Stomach (tissue), 8 donors: ENCODE measurements at regions not wholly inside any gene's neighbourhood (a gene's known extent, or its start where the extent isn't known, plus 50 kb on each side); places are given as distances from the start of the nearest gene placed in this dataset.

ENCODE experiments used
- DNase-seq, 2 donors: peaks; one replicate each; pipeline versions ENCODE4 v3.0.0 to v3.0.0-alpha.2; 2013 to 2019
- H3K27ac ChIP-seq, 5 donors: fragments of 200-600 bp in 4 of 5; sonication (generic) in 4 of 5; one replicate each; pipeline ENCODE4 v1.5.1; 2013 to 2019; ENCODE audit warnings: mild to moderate bottlenecking in 1 of 5, moderate library complexity in 1 of 5
- H3K27me3 ChIP-seq, 3 donors: fragments of 200-600 bp; sonication (generic); one replicate each; pipeline ENCODE4 v1.5.1; 2017 to 2019; ENCODE audit warnings: mixed run types in 1 of 3
- H3K36me3 ChIP-seq, 4 donors: fragments of 200-600 bp; sonication (generic); 1 replicate in 3 of 4; 2 replicates in 1 of 4; pipeline ENCODE4 v1.5.1; 2016 to 2019
- H3K4me1 ChIP-seq, 4 donors: fragments of 200-600 bp; sonication (generic); one replicate each; pipeline ENCODE4 v1.5.1; 2016 to 2019
- H3K4me3 ChIP-seq, 4 donors: fragments of 200-600 bp; sonication (generic) in 3 of 4; one replicate each; pipeline ENCODE4 v1.5.1; 2016 to 2019; ENCODE audit warnings: mild to moderate bottlenecking in 1 of 4
- H3K9me3 ChIP-seq, 4 donors: fragments of 200-600 bp; sonication (generic); one replicate each; pipeline ENCODE4 v1.5.1; 2016 to 2019
- EP300 ChIP-seq: sonication (generic); formaldehyde crosslinking; IDR thresholded peaks from one replicate; pipeline ENCODE4 v1.6.1; 2017; ENCODE audit warnings: antibody characterized with exemption
- POLR2A ChIP-seq, 4 donors: fragments of 450-650 bp; IDR thresholded peaks; one replicate each; pipeline ENCODE4 v1.6.1; 2016; ENCODE audit warnings: antibody characterized with exemption in 4 of 4, control low read depth in 2 of 4, mild to moderate bottlenecking in 1 of 4, moderate library complexity in 1 of 4
- POLR2AphosphoS5 ChIP-seq, 3 donors: sonication (generic); formaldehyde crosslinking; IDR thresholded peaks; one replicate each; pipeline ENCODE4 v1.6.1; 2016; ENCODE audit warnings: antibody characterized with exemption in 3 of 3
- WGBS, 5 donors: extraction: QIAGEN DNeasy Blood & Tissue Kit in 3 of 5; methylation state at CpG; one replicate each; pipeline versions ENCODE4 v1.1.5 to v1.1.7; 2013 to 2018; 5-methylcytosine and 5-hydroxymethylcytosine counted together
- intact Hi-C: fragments of 100-400 bp; cut with DNase I; formaldehyde crosslinking; loops from one replicate; pipeline ENCODE4 v1.15.1; 2023; ENCODE audit warnings: low total_unique reads
- TF ChIP-seq, protein P1 (sequence below), 7 experiments: fragments of 450-650 bp in 4 of 7; fragments of 200-600 bp in 3 of 7; sonication (generic) in 3 of 7; IDR thresholded peaks; one replicate each; pipeline ENCODE4 v1.5.1; 2016 to 2019; ENCODE audit warnings: antibody characterized with exemption in 7 of 7, control low read depth in 2 of 7, mild to moderate bottlenecking in 1 of 7
- donor health status: healthy with polysubstance abuse.
- donor health status: Bipolar disorder and iron deficiency.
- donor health status: healthy.

DNA sequence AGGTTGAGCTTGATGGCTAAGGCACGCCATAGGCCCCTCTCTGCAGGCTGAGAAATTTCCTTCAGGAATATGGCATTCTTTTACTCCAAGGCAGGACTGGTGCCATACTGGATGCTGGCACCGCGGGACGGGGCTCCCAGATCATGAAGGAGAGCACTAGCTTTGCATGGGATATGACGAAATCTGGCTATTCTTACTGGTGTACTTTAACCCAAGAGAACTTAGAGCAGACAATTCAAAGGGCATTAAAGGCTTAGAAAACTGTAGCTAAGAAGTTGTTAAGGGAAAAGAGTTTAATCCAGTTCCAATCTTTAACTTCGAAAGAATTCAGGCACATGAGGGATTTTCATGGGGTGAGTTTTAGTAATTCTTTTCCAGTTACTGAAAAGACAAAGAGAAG lies 204.4 kb upstream of the ESRRG start:
- intact Hi-C loops, result no loop called here

DNA sequence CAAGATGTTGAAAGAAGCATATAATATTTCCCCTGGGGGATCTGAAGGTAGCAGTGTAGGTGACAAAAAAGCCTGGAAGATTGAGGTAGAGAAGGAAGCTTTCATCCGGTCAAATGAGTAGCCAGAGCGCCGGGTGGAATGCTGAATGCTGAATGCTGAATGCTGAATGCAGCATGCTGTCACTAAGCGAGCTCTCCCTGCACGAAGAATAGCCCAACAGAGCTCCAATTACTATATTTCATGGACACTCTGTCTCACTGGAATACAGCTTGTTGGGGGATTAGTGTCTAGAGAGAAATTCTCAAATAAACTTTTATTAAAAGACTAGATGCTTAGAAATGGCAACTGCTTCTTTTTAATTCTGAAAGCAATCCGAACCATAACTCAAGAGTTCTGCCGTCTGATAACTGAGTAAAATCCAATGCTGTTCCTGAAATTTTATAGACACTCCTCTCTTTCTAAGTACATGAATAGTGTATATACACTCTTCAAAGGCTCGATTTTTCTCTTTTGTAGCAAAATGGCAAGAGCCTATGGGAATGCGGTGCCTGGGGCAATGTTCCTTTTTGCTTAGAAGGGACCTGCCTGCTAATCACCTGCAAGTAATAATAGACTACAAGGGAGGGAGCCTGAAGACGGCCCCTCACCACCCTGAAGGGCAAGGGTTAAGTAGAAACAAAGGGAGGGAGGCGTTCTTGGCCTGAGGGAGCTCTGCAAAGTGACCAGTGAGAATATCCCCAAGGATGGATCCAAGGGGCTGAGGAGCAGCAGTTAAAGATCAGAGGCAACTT lies 203.7 kb upstream of the ESRRG start:
- no peaks in the 10 kb centered on the region for H3K9me3 ChIP-seq
- DNase-seq, result no peak
- no peak overlapping the region for H3K4me3 ChIP-seq
- H3K27ac ChIP-seq, result no peak overlapping the region
- H3K36me3 ChIP-seq, result no peaks in the 10 kb centered on the region
- no peaks in the 10 kb centered on the region for H3K27me3 ChIP-seq
- WGBS, 5 donors, result 75 to 85% (median 82%) methylated on average over 10 to 11 of the region's 11 CpGs
- no peaks in the 10 kb centered on the region for H3K4me1 ChIP-seq
- TF ChIP-seq EP300 (no peak), POLR2A (IDR thresholded peaks at IDR 0.05) (no peak), POLR2AphosphoS5 (IDR thresholded peaks at IDR 0.05) (no peak)
- TF ChIP-seq, protein P1, sequence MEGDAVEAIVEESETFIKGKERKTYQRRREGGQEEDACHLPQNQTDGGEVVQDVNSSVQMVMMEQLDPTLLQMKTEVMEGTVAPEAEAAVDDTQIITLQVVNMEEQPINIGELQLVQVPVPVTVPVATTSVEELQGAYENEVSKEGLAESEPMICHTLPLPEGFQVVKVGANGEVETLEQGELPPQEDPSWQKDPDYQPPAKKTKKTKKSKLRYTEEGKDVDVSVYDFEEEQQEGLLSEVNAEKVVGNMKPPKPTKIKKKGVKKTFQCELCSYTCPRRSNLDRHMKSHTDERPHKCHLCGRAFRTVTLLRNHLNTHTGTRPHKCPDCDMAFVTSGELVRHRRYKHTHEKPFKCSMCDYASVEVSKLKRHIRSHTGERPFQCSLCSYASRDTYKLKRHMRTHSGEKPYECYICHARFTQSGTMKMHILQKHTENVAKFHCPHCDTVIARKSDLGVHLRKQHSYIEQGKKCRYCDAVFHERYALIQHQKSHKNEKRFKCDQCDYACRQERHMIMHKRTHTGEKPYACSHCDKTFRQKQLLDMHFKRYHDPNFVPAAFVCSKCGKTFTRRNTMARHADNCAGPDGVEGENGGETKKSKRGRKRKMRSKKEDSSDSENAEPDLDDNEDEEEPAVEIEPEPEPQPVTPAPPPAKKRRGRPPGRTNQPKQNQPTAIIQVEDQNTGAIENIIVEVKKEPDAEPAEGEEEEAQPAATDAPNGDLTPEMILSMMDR (IDR thresholded peaks at IDR 0.05), result no peak
- intact Hi-C loops, result no loop called here

More for the DNA sequence above, 204.4 kb upstream of the ESRRG start:
- no peaks in the 10 kb centered on the region for H3K36me3 ChIP-seq
- WGBS, 5 donors, result 87 to 95% (median 94%) methylated on average over 6 of the region's 6 CpGs
- H3K27me3 ChIP-seq, result no peaks in the 10 kb centered on the region
- no peak overlapping the region for H3K4me3 ChIP-seq
- TF ChIP-seq, protein P1 (IDR thresholded peaks at IDR 0.05), result no peak
- TF ChIP-seq POLR2AphosphoS5 (IDR thresholded peaks at IDR 0.05), result no peak
- TF ChIP-seq POLR2A (IDR thresholded peaks at IDR 0.05), result no peak
- DNase-seq, result no peak
- no peaks in the 10 kb centered on the region for H3K9me3 ChIP-seq
- no peaks in the 10 kb centered on the region for H3K4me1 ChIP-seq
- no peak overlapping the region for H3K27ac ChIP-seq

DNA sequence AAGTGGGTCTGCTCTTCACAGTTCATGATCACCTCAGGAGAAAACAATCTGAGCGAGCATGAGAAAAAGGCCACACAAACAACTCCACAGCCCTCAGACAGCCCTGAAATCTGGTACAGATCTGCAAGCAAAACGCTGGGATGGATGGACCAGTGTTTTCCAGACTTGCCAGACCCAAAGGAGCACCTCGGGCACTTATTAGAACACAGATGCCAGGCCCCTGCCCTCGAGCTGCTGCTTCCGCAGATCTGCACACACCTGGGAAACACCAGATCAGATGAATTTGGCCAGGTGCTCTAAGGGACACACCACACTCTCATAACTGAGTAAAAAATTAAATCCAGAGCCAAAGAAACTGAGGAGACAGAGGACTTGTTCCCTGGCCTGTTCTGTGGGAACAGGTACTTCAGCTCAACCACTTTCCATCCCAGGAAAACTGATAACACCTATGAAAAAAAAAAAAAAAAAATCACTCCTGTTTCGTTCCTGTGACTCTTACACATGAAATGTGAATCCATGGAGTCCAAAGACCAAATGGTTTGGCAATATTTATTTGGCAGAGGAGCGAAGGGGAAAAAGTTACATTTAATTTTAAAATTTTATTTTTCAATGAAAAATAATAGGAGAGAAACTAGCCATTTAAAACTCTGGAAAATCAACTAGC lies 202.9 kb upstream of the ESRRG start:
- Histone ChIP-seq H3K27me3 (no peaks in the 10 kb centered on the region), H3K4me3 (no peak overlapping the region), H3K9me3 (no peaks in the 10 kb centered on the region), H3K36me3 (no peaks in the 10 kb centered on the region), H3K27ac (no peak overlapping the region), H3K4me1 (no peaks in the 10 kb centered on the region)
- 78 to 87% (median 79%) methylated on average over 7 of the region's 7 CpGs for WGBS, 5 donors
- intact Hi-C loops, result no loop called here
- no peak for DNase-seq
- TF ChIP-seq EP300 (no peak), POLR2A (IDR thresholded peaks at IDR 0.05) (no peak), POLR2AphosphoS5 (IDR thresholded peaks at IDR 0.05) (no peak)
- TF ChIP-seq, protein P1 (IDR thresholded peaks at IDR 0.05), result no peak

DNA sequence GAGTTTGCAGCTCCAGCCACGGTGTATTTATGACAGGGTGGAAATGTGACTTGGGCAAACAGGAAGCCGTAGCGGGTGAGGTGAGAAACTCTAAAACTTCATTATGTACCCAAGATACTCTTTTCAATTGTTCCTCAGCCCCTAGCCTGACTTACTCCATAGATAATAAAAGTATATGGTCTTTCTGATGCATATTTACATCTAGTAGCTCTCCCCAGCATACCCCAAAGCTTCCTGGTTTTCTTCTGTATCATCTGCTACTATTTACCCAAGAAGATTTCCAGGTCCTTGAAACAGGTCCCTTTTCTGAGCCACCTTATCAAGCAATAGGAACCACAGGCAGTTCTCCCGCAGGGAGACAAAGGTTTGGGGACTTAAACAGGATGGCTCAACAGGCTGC lies 201.5 kb upstream of the ESRRG start:
- Histone ChIP-seq H3K4me1 (no peaks in the 10 kb centered on the region), H3K4me3 (no peak overlapping the region), H3K9me3 (no peaks in the 10 kb centered on the region), H3K27me3 (no peaks in the 10 kb centered on the region), H3K36me3 (no peaks in the 10 kb centered on the region), H3K27ac (no peak overlapping the region)
- intact Hi-C loops, result no loop called here
- DNase-seq, result no peak
- WGBS, 5 donors, result 31 to 48% (median 46%) methylated on average over 4 of the region's 4 CpGs
- TF ChIP-seq, protein P1 (IDR thresholded peaks at IDR 0.05), result no peak
- no peak for TF ChIP-seq POLR2AphosphoS5 (IDR thresholded peaks at IDR 0.05)
- no peak for TF ChIP-seq EP300
- no peak for TF ChIP-seq POLR2A (IDR thresholded peaks at IDR 0.05)
